ENCODE measurements at regions not wholly inside any gene's neighbourhood (a gene's known extent, or its start where the extent isn't known, plus 50 kb on each side); places are given as distances from the start of the nearest gene placed in this dataset.

GRCh38 chr18:52009958-52010357 is 330.0 kb upstream of the DCC start:
- Histone ChIP-seq H3K4me3 (ENCODE audit: low read depth, low read length) (no peak overlapping the region), H3K36me3 (replicated peaks) (no peaks in the 10 kb centered on the region), H3K27me3 (replicated peaks) (no peaks in the 10 kb centered on the region), H3K27ac (no peak overlapping the region)
- in situ Hi-C loops (cut with HindIII; ENCODE audit: low pct_ligation_motif_present, low sequenced_read_pairs) = no loop called here
- TF ChIP-seq CTCF (IDR thresholded peaks at IDR 0.05; ENCODE audit: low read depth, low read length, missing control alignments) = no peak
- no peak for DNase-seq

DNA sequence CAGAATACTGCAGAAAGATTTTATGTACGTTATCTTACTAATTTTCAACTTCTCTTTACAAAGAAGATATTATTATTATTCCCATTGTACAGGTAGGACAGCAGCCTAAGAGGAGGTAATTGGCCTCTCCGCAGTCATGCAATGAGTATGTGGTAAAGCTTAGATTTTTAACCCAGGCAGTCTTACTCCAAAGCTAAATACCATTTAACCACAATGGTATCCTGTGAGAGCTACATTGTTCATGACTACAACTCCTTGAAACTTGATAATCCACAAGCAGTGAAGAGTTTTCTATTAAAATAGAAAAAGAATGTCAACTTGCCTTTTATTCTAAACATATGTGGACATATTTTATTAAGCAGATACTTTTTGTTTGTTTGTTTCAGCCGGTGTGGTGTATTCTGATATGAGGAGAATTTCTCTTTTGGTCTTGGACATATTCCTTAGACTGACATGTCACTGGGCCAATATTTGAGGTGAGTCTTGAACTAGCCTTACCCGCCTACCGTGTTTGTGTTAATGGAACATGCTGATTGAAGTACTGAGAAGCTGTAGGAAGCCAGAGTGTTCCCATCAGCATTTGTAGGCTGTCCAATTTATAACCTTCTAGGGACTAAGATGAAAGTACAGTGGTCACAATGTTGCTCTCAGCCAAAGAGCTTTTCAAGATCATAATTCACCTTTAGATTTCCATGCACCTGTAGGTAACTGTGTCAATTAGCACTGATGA is 293.9 kb upstream of the DCC start:
- in situ Hi-C loops (cut with HindIII; ENCODE audit: low pct_ligation_motif_present, low sequenced_read_pairs) = no loop called here
- no peaks in the 10 kb centered on the region for H3K36me3 ChIP-seq (replicated peaks)

DNA sequence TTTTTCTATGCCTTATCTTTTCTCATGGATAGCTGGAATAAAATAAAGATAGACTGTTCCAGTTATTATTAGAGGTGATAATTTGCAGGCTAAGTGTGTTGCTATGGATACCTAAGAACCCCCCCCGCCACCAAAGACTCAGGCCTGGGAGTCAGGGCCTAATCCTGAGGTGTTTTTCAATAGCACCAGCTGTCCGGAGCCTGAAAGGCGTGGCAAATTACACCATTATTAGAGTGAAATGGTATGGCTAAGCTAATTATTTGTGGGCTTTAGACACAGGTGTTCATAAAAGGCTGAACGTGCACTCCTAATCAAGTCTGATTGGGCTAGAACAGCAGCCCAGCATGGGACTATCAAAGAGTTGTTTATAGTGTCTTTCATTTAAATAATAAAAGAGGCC is 293.2 kb upstream of the DCC start:
- no peak overlapping the region for H3K4me3 ChIP-seq (ENCODE audit: low read depth, low read length)
- no peaks in the 10 kb centered on the region for H3K27me3 ChIP-seq (replicated peaks)
- no peak overlapping the region for H3K27ac ChIP-seq
- in situ Hi-C loops (cut with HindIII; ENCODE audit: low pct_ligation_motif_present, low sequenced_read_pairs) = no loop called here
- DNase-seq = no peak
- H3K36me3 ChIP-seq (replicated peaks) = no peaks in the 10 kb centered on the region
- no peak for TF ChIP-seq CTCF (IDR thresholded peaks at IDR 0.05; ENCODE audit: low read depth, low read length, missing control alignments)

More for the DNA sequence above, 293.9 kb upstream of the DCC start:
- TF ChIP-seq CTCF (IDR thresholded peaks at IDR 0.05; ENCODE audit: low read depth, low read length, missing control alignments) = no peak
- no peak for DNase-seq
- no peaks in the 10 kb centered on the region for H3K27me3 ChIP-seq (replicated peaks)
- no peak overlapping the region for H3K27ac ChIP-seq
- H3K4me3 ChIP-seq (ENCODE audit: low read depth, low read length) = no peak overlapping the region

- Histone ChIP-seq H3K36me3 (replicated peaks) (no peaks in the 10 kb centered on the region), H3K4me3 (ENCODE audit: low read depth, low read length) (no peak overlapping the region), H3K27ac (no peak overlapping the region), H3K27me3 (replicated peaks) (no peaks in the 10 kb centered on the region)
- no peak for TF ChIP-seq CTCF (IDR thresholded peaks at IDR 0.05; ENCODE audit: low read depth, low read length, missing control alignments)
- DNase-seq = no peak
- in situ Hi-C loops (cut with HindIII; ENCODE audit: low pct_ligation_motif_present, low sequenced_read_pairs) = no loop called here
These were observed 285.7 kb upstream of the DCC start for GRCh38 chr18:52054324-52054723.

GRCh38 chr18:52060607-52061304 is 279.2 kb upstream of the DCC start:
- H3K27me3 ChIP-seq (replicated peaks) = no peaks in the 10 kb centered on the region
- in situ Hi-C loops (cut with HindIII; ENCODE audit: low pct_ligation_motif_present, low sequenced_read_pairs) = no loop called here
- no peak overlapping the region for H3K27ac ChIP-seq
- H3K4me3 ChIP-seq (ENCODE audit: low read depth, low read length) = no peak overlapping the region
- no peak for DNase-seq
- no peak for TF ChIP-seq CTCF (IDR thresholded peaks at IDR 0.05; ENCODE audit: low read depth, low read length, missing control alignments)
- no peaks in the 10 kb centered on the region for H3K36me3 ChIP-seq (replicated peaks)

Data from brain microvascular endothelial cell (primary cell).